NCI-H345 (cell line): ENCODE measurements at regions not wholly inside any gene's neighbourhood (a gene's known extent, or its start where the extent isn't known, plus 50 kb on each side); places are given as distances from the start of the nearest gene placed in this dataset.
"Not testable (repeated sequence)": the region's sequence is repeated elsewhere in the genome, so short reads cannot be mapped to it uniquely, and the experiment has no call there.

Experiments used
- DNase-seq: peaks from one replicate; lab custom pipeline; 2025; lab: John Stamatoyannopoulos, UW

- no peak for DNase-seq
These were observed 390.3 kb upstream of the MBL2 start for GRCh38 chr10:53162856-53163255.

GRCh38 chr10:53161231-53161630 is 388.6 kb upstream of the MBL2 start:
- DNase-seq = no peak

- not testable (repeated sequence) for DNase-seq
These were observed 383.1 kb upstream of the MBL2 start for GRCh38 chr10:53155674-53156073.

- DNase-seq = no peak
These were observed 381.2 kb upstream of the MBL2 start for GRCh38 chr10:53153831-53154230.

GRCh38 chr10:53140506-53140905 is 367.9 kb upstream of the MBL2 start:
- no peak for DNase-seq

GRCh38 chr10:53135897-53136253 is 363.3 kb upstream of the MBL2 start:
- DNase-seq = no peak

- no peak for DNase-seq
These were observed 362.8 kb upstream of the MBL2 start for GRCh38 chr10:53135213-53135896.

GRCh38 chr10:53134050-53134449 is 361.5 kb upstream of the MBL2 start:
- no peak for DNase-seq

GRCh38 chr10:53130337-53130736 is 357.8 kb upstream of the MBL2 start:
- DNase-seq = no peak

- no peak for DNase-seq
These were observed 355.1 kb upstream of the MBL2 start for GRCh38 chr10:53127686-53128085.

- DNase-seq = no peak
These were observed 350.7 kb upstream of the MBL2 start for GRCh38 chr10:53123311-53123710.

- no peak for DNase-seq
These were observed 349.7 kb upstream of the MBL2 start for GRCh38 chr10:53122281-53122680.

- no peak for DNase-seq
These were observed 343.1 kb upstream of the MBL2 start for GRCh38 chr10:53115660-53116059.

- no peak for DNase-seq
These were observed 338.9 kb upstream of the MBL2 start for GRCh38 chr10:53111529-53111928.

GRCh38 chr10:53109320-53109719 is 336.7 kb upstream of the MBL2 start:
- DNase-seq = no peak

GRCh38 chr10:53108317-53108934 is 335.8 kb upstream of the MBL2 start:
- no peak for DNase-seq

- no peak for DNase-seq
These were observed 335.1 kb upstream of the MBL2 start for GRCh38 chr10:53107711-53108110.

GRCh38 chr10:53102424-53102823 is 329.8 kb upstream of the MBL2 start:
- no peak for DNase-seq

GRCh38 chr10:53093878-53094277 is 321.3 kb upstream of the MBL2 start:
- no peak for DNase-seq

- DNase-seq = no peak
These were observed 319.0 kb upstream of the MBL2 start for GRCh38 chr10:53091574-53091973.

- no peak for DNase-seq
These were observed 316.4 kb upstream of the MBL2 start for GRCh38 chr10:53088961-53089360.

- no peak for DNase-seq
These were observed 306.7 kb upstream of the MBL2 start for GRCh38 chr10:53079283-53079682.

- no peak for DNase-seq
These were observed 304.4 kb upstream of the MBL2 start for GRCh38 chr10:53076948-53077347.

- DNase-seq = no peak
These were observed 302.9 kb upstream of the MBL2 start for GRCh38 chr10:53075469-53075868.
